Right lobe of liver (tissue), 6 donors: ENCODE measurements at regions not wholly inside any gene's neighbourhood (a gene's known extent, or its start where the extent isn't known, plus 50 kb on each side); places are given as distances from the start of the nearest gene placed in this dataset.

Experiments used
- ATAC-seq, 4 donors: fragments of 200-7000 bp; cut with Tn5 transposase; one replicate each; pipeline ENCODE4 v1.9.1; 2020; ENCODE audit warnings: mild to moderate bottlenecking in 4 of 4, moderate library complexity in 4 of 4
- DNase-seq, 3 donors: peaks; one replicate each; pipeline ENCODE4 v3.0.0-alpha.2; 2020
- H3K27ac ChIP-seq, 3 donors: fragments of 200-600 bp; one replicate each; pipeline ENCODE4 v1.8.0; 2022
- H3K27me3 ChIP-seq, 2 donors: fragments of 200-600 bp; one replicate each; pipeline ENCODE4 v1.8.0; 2022
- H3K36me3 ChIP-seq, 4 donors: fragments of 200-600 bp; sonication (generic) in 1 of 4; one replicate each; pipeline versions ENCODE4 v1.5.1 to v1.8.0; 2017 to 2022; ENCODE audit warnings: control low read depth in 1 of 4
- H3K4me1 ChIP-seq, 4 donors: fragments of 200-600 bp; sonication (generic) in 1 of 4; one replicate each; pipeline versions ENCODE4 v1.5.1 to v1.8.0; 2017 to 2022; ENCODE audit warnings: control low read depth in 1 of 4
- H3K4me3 ChIP-seq, 3 donors: fragments of 200-600 bp; one replicate each; pipeline ENCODE4 v1.8.0; 2022
- H3K9me3 ChIP-seq, 4 donors: fragments of 200-600 bp; sonication (generic) in 1 of 4; one replicate each; pipeline versions ENCODE4 v1.5.1 to v1.8.0; 2017 to 2022; ENCODE audit warnings: control low read depth in 1 of 4
- POLR2A ChIP-seq: fragments of 450-650 bp; IDR thresholded peaks from one replicate; pipeline ENCODE4 v1.6.1; 2017; ENCODE audit warnings: antibody characterized with exemption, mild to moderate bottlenecking
- WGBS: methylation state at CpG from one replicate; pipeline ENCODE4 v1.1.6; 2018; ENCODE audit warnings: low coverage, low lambda C conversion rate; ENCODE audit not compliant: insufficient coverage; ENCODE audit errors: missing lambda C conversion rate; 5-methylcytosine and 5-hydroxymethylcytosine counted together
- intact Hi-C, 2 donors: fragments of 100-400 bp; cut with DNase I; formaldehyde crosslinking; loops; one replicate each; pipeline versions ENCODE4 v1.11.2 to v1.14.1; 2022
- TF ChIP-seq, protein P1 (sequence below), 4 donors: fragments of 200-600 bp in 3 of 4; fragments of 450-650 bp in 1 of 4; IDR thresholded peaks; one replicate each; pipeline versions ENCODE4 v1.5.1 to v1.8.0; 2016 to 2022; ENCODE audit warnings: antibody characterized with exemption in 4 of 4, mild to moderate bottlenecking in 2 of 4
- donor health status: DM: no; HTN: yes; CAD: no.
- donor health status: DM: no; HTN: no; CAD: no.
- donor health status: DM: no; HTN: no; CAD: no.
- donor health status: DM: no; HTN: yes; CAD: no.
- donor health status: DM: no; HTN: yes; CAD: no.

DNA sequence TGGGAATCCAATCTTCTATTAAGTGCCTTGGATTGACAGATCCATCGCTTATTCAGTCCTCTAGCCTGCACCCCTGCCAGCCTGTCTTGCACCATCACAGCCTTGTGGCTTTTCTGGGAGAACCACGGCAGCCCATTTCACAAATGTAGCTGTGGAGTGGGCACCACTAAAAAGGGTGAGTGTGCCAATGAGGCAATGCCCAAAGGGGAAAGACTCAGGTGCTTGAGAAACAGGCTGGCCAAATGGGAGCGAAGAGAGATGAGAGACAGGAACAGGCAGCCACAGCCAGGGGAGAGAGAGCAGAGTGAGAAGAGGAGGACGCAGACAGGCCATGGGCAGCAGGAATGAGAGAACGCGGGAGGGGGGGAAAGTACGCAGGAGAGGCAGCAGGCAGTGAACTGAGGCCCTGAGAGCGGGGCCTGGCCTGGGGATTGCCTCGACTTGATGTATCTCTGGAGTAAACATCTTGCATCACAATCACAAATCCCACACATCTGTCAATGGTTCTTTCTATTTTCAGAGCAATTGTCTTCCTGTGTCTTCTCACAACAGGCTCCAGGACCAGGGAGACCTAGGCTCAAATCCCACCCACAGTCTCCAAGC lies 173.1 kb downstream of the SYK start:
- TF ChIP-seq, protein P1, sequence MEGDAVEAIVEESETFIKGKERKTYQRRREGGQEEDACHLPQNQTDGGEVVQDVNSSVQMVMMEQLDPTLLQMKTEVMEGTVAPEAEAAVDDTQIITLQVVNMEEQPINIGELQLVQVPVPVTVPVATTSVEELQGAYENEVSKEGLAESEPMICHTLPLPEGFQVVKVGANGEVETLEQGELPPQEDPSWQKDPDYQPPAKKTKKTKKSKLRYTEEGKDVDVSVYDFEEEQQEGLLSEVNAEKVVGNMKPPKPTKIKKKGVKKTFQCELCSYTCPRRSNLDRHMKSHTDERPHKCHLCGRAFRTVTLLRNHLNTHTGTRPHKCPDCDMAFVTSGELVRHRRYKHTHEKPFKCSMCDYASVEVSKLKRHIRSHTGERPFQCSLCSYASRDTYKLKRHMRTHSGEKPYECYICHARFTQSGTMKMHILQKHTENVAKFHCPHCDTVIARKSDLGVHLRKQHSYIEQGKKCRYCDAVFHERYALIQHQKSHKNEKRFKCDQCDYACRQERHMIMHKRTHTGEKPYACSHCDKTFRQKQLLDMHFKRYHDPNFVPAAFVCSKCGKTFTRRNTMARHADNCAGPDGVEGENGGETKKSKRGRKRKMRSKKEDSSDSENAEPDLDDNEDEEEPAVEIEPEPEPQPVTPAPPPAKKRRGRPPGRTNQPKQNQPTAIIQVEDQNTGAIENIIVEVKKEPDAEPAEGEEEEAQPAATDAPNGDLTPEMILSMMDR (IDR thresholded peaks at IDR 0.05) = no peak
- TF ChIP-seq POLR2A = no peak
- no peak overlapping the region for H3K4me3 ChIP-seq
- H3K27ac ChIP-seq = no peak overlapping the region
- DNase-seq (no peak), ATAC-seq (no peak)
- H3K36me3 ChIP-seq = no peaks in the 10 kb centered on the region
- WGBS = 65% methylated on average over 4 of the region's 9 CpGs
- H3K9me3 ChIP-seq = no peaks in the 10 kb centered on the region
- intact Hi-C loops = no loop called here
- no peaks in the 10 kb centered on the region for H3K4me1 ChIP-seq
- H3K27me3 ChIP-seq = no peaks in the 10 kb centered on the region

DNA sequence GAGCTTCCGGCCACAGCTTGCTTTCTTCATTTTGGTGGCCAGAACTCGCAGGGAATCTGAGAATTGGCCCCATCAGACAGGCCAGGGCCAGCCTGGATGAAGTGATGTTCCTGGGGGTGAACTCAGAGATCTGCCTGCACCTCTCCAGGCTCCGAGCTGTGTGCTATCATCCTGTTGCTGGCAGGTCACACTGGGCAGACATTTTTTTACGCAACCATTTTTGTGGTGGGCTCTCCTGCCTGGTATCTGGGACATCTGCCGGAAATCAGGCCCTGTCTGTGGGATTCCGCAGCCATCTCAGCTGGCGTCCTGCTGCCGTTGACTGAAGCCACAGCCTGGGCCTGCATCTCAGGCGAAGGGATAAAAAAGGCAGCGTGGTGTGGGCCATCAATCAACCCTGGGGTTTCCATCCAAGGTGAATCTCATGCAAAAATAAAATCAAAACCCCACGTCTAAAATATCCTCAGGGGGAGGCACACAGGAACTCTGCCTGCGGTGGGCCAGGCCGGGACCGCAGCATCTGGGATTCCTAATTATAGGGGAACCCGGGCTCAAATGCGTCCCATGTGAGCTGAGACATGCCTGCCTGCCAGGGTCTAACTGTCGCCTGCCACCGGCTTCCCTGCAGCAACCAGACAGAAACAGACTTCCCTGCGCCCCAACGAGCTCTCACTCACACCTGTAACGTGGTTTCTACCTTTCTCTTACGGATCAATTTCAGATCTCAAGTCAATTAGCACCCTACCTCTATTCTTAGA lies 174.3 kb downstream of the SYK start:
- Histone ChIP-seq H3K27me3 (no peaks in the 10 kb centered on the region), H3K4me1 (no peaks in the 10 kb centered on the region), H3K27ac (no peak overlapping the region), H3K9me3 (no peaks in the 10 kb centered on the region), H3K36me3 (no peaks in the 10 kb centered on the region), H3K4me3 (no peak overlapping the region)
- ATAC-seq (no peak), DNase-seq (no peak)
- TF ChIP-seq, protein P1 (IDR thresholded peaks at IDR 0.05) = no peak
- no peak for TF ChIP-seq POLR2A
- intact Hi-C loops = no loop called here
- 80% methylated on average over 13 of the region's 22 CpGs for WGBS

DNA sequence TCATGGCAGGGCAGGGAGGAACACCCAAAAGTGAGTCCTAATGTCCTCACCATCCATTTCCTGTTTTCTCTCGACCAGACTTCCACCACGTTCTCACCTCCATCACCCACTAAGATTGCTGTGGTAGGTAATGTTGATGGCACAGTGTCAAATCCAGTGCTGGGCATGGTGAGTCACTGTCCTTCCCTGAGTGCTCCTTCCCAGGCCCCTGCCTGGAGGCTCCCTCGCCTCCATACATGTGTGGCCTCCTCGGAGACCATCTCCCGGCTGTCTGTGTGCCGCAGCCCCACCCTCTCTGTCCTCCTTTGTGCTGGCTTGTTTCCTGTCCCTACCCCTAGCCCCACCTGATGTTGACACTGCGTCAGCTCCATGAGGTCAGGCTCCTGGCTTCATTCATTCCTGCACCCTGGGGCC lies 177.5 kb downstream of the SYK start:
- no peak overlapping the region for H3K4me3 ChIP-seq
- TF ChIP-seq, protein P1 (IDR thresholded peaks at IDR 0.05) = no peak
- TF ChIP-seq POLR2A = no peak
- no peaks in the 10 kb centered on the region for H3K4me1 ChIP-seq
- H3K27ac ChIP-seq = no peak overlapping the region
- no peaks in the 10 kb centered on the region for H3K27me3 ChIP-seq
- no peaks in the 10 kb centered on the region for H3K9me3 ChIP-seq
- ATAC-seq (no peak), DNase-seq (no peak)
- 74% methylated on average over 7 of the region's 7 CpGs for WGBS
- H3K36me3 ChIP-seq = no peaks in the 10 kb centered on the region
- intact Hi-C loops = no loop called here

DNA sequence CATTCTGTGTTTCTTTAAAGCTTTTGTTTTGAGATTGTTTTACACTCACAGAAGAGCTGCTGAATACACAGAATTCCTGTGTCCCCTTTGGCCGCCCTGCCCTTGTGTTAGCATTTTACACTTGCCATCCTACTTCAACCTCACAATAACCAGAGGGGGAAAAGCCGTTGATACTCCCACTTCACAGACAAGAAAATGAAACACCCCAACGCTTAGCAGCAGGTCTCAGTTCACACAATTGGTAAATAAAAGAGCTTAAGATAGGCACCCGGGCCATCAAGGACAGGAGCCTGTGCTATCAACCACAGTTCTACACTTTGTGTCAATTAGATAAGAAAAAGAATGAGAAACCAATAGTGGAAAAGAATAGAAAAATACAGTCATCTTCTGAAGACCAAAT lies 178.0 kb downstream of the SYK start:
- Histone ChIP-seq H3K4me3 (no peak overlapping the region), H3K36me3 (no peaks in the 10 kb centered on the region), H3K27me3 (no peaks in the 10 kb centered on the region), H3K4me1 (no peaks in the 10 kb centered on the region), H3K9me3 (no peaks in the 10 kb centered on the region), H3K27ac (no peak overlapping the region)
- intact Hi-C loops = loop anchor here in 1 of 2 donors (10.0 kb wide), 1 partner anchor 65 kb away; no protein-coding TSS in a partner anchor
- ATAC-seq (no peak), DNase-seq (no peak)
- 42% methylated on average over 4 of the region's 4 CpGs for WGBS
- no peak for TF ChIP-seq POLR2A
- TF ChIP-seq, protein P1 (IDR thresholded peaks at IDR 0.05) = no peak
